A673 (cell line): ENCODE measurements at regions not wholly inside any gene's neighbourhood (a gene's known extent, or its start where the extent isn't known, plus 50 kb on each side); places are given as distances from the start of the nearest gene placed in this dataset.

ENCODE experiments used
- BruUV-seq: library from RNA; stranded (reverse); fragments of 400-500 nt; replicated peaks from 2 replicates; lab custom pipeline; 2021; lab: Mats Ljungman, UMichigan
- CTCF ChIA-PET: fragments of 300-600 bp; sonication (Branson Sonifier 250); formaldehyde crosslinking; loops from one replicate; lab custom pipeline; 2022; ENCODE audit warnings: antibody characterized with exemption; lab: Charles Lee
- POLR2A ChIA-PET: fragments of 300-600 bp; sonication (Branson Sonifier 250); formaldehyde crosslinking; loops from one replicate; lab custom pipeline; 2022; ENCODE audit warnings: antibody characterized with exemption; ENCODE audit not compliant: low non-redundant PET; lab: Charles Lee
- DNase-seq: peaks from one replicate; pipeline ENCODE4 v3.0.0-alpha.2; 2015; ENCODE audit warnings: low spot score
- H3K27ac ChIP-seq: fragments of 200-600 bp; sonication (generic); 2 replicates; pipeline ENCODE4 v1.5.1; 2016; ENCODE audit warnings: mixed run types, low read depth, mild to moderate bottlenecking, mixed read lengths, antibody characterized with exemption, low read length; ENCODE audit not compliant: poor library complexity, severe bottlenecking
- H3K27me3 ChIP-seq: fragments of 200-600 bp; sonication (generic); replicated peaks from 2 replicates; pipeline ENCODE4 v1.6.1; 2017; ENCODE audit warnings: mixed run types, low read depth, mild to moderate bottlenecking, mixed read lengths, antibody characterized with exemption, low read length; ENCODE audit not compliant: insufficient read depth, poor library complexity
- H3K36me3 ChIP-seq: fragments of 200-600 bp; sonication (generic); 2 replicates; pipeline ENCODE4 v1.6.1; 2016; ENCODE audit warnings: mixed run types, mild to moderate bottlenecking, mixed read lengths, antibody characterized with exemption, low read length; ENCODE audit not compliant: insufficient read depth, poor library complexity, severe bottlenecking
- H3K4me1 ChIP-seq: fragments of 200-600 bp; sonication (generic); 2 replicates; pipeline ENCODE4 v1.6.1; 2017; ENCODE audit warnings: mixed run types, mild to moderate bottlenecking, mixed read lengths, antibody characterized with exemption, low read length; ENCODE audit not compliant: insufficient read depth, poor library complexity, severe bottlenecking
- H3K4me3 ChIP-seq: fragments of 200-600 bp; sonication (generic); 2 replicates; pipeline ENCODE4 v1.5.1; 2016; ENCODE audit warnings: low read depth, mixed run types, mild to moderate bottlenecking, mixed read lengths, low read length; ENCODE audit not compliant: poor library complexity, severe bottlenecking
- H3K9me3 ChIP-seq: fragments of 200-600 bp; sonication (generic); 2 replicates; pipeline ENCODE4 v1.6.1; 2016; ENCODE audit warnings: mixed run types, low read depth, mild to moderate bottlenecking, mixed read lengths, antibody characterized with exemption, low read length; ENCODE audit not compliant: poor library complexity, severe bottlenecking
- CTCF ChIP-seq: fragments of 300-800, 200-600 bp; sonication (generic); conservative IDR thresholded peaks from 2 replicates; pipeline ENCODE4 v1.5.1; 2017; ENCODE audit warnings: low read depth, mild to moderate bottlenecking, antibody characterized with exemption, low read length, moderate library complexity, mixed read lengths
- EZH2 ChIP-seq: fragments of 200-600 bp; sonication (generic); IDR thresholded peaks from 2 replicates; pipeline ENCODE4 v1.6.1; 2017; ENCODE audit warnings: borderline replicate concordance, low read depth, mild to moderate bottlenecking, mixed read lengths, antibody characterized with exemption, low read length; ENCODE audit not compliant: poor library complexity, severe bottlenecking
- intact Hi-C: fragments of 100-400 bp; cut with micrococcal nuclease; formaldehyde crosslinking; loops from one replicate; pipeline ENCODE4 v1.10.0; 2022; ENCODE audit not compliant: unreplicated experiment

GRCh38 chr4:81343536-81343935 lies 128.2 kb downstream of the RASGEF1B start:
- H3K4me1 ChIP-seq, result no peaks in the 10 kb centered on the region
- H3K4me3 ChIP-seq, result no peak overlapping the region
- BruUV-seq, result no TSS peak
- TF ChIP-seq EZH2 (no peak), CTCF (no peak)
- intact Hi-C loops, result no loop called here
- H3K27ac ChIP-seq, result no peak overlapping the region
- no peaks in the 10 kb centered on the region for H3K36me3 ChIP-seq
- POLR2A ChIA-PET, result no interaction called here
- no peaks in the 10 kb centered on the region for H3K9me3 ChIP-seq
- H3K27me3 ChIP-seq, result no peaks in the 10 kb centered on the region
- CTCF ChIA-PET, result no interaction called here
- no peak for DNase-seq

DNA sequence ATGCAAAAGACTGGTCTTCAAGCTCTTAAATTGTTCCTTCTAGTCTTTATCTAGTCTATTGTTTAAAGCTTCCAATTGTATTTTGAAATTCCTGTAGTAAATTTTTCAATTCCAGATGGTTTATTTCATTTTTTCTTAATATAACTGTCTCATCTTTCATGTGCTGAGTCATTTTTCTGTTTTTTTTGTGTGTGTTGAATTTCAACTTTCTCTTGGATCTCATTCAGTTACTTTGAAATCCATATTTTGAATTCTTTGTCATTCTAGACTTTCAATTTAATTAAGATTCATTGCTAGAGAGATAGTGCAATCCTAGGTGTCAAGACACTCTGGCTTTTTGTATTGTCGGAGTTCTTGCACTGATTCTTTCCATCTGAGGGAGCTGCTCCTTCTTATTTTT lies 128.0 kb upstream of the PRKG2 start:
- CTCF ChIA-PET, result no interaction called here
- no peaks in the 10 kb centered on the region for H3K36me3 ChIP-seq
- BruUV-seq, result no TSS peak
- no peak for DNase-seq
- no peaks in the 10 kb centered on the region for H3K4me1 ChIP-seq
- no peak overlapping the region for H3K4me3 ChIP-seq
- POLR2A ChIA-PET, result no interaction called here
- intact Hi-C loops, result no loop called here
- H3K27ac ChIP-seq, result no peak overlapping the region
- TF ChIP-seq CTCF, result no peak
- no peak for TF ChIP-seq EZH2
- H3K9me3 ChIP-seq, result no peaks in the 10 kb centered on the region
- H3K27me3 ChIP-seq, result no peaks in the 10 kb centered on the region

GRCh38 chr4:81337211-81337610 lies 122.2 kb upstream of the PRKG2 start:
- ChIA-PET CTCF (no interaction called here), POLR2A (no interaction called here)
- BruUV-seq, result no TSS peak
- DNase-seq, result no peak
- Histone ChIP-seq H3K36me3 (no peaks in the 10 kb centered on the region), H3K4me1 (no peaks in the 10 kb centered on the region), H3K4me3 (no peak overlapping the region), H3K27ac (no peak overlapping the region), H3K9me3 (no peaks in the 10 kb centered on the region), H3K27me3 (no peaks in the 10 kb centered on the region)
- intact Hi-C loops, result no loop called here
- TF ChIP-seq CTCF (no peak), EZH2 (no peak)
